HL-60 (cell line): ENCODE measurements at regions not wholly inside any gene's neighbourhood (a gene's known extent, or its start where the extent isn't known, plus 50 kb on each side); places are given as distances from the start of the nearest gene placed in this dataset.

Experiments used
- DNase-seq, 2 experiments: peaks; one replicate each; pipeline ENCODE4 v3.0.0-alpha.2; 2010 to 2020; ENCODE audit warnings: low read depth in 1 of 2, low spot score in 1 of 2
- H3K27ac ChIP-seq: fragments of 250-450 bp; sonication (Bioruptor Pico); replicated peaks from 2 replicates; pipeline ENCODE4 v1.5.1; 2020; ENCODE audit warnings: mild to moderate bottlenecking, moderate library complexity
- H3K27me3 ChIP-seq: fragments of 250-450 bp; sonication (Bioruptor Pico); 2 replicates; pipeline ENCODE4 v1.5.1; 2021; ENCODE audit warnings: mild to moderate bottlenecking, moderate library complexity; ENCODE audit not compliant: insufficient read depth, poor library complexity, severe bottlenecking
- H3K4me3 ChIP-seq: replicated peaks from 2 replicates; pipeline ENCODE4 v1.5.1; 2011; ENCODE audit warnings: mild to moderate bottlenecking, control low read depth, low read length; ENCODE audit not compliant: insufficient read depth
- CTCF ChIP-seq: IDR thresholded peaks from one replicate; pipeline ENCODE4 v1.5.1; 2011; ENCODE audit warnings: low read length, control low read depth, inconsistent platforms; ENCODE audit not compliant: insufficient read depth
- GABPA ChIP-seq: IDR thresholded peaks from 2 replicates; pipeline ENCODE4 v1.6.1; 2012; ENCODE audit warnings: low read depth
- POLR2AphosphoS5 ChIP-seq: IDR thresholded peaks from 2 replicates; pipeline ENCODE4 v1.6.1; 2012; ENCODE audit warnings: low read depth
- SPI1 ChIP-seq: IDR thresholded peaks from 2 replicates; pipeline ENCODE4 v1.6.1; 2012; ENCODE audit warnings: low read depth, mild to moderate bottlenecking, borderline replicate concordance
- TF ChIP-seq, protein P1 (sequence below): IDR thresholded peaks from 2 replicates; pipeline ENCODE4 v1.6.1; 2012; ENCODE audit warnings: low read depth; ENCODE audit not compliant: insufficient replicate concordance

DNA sequence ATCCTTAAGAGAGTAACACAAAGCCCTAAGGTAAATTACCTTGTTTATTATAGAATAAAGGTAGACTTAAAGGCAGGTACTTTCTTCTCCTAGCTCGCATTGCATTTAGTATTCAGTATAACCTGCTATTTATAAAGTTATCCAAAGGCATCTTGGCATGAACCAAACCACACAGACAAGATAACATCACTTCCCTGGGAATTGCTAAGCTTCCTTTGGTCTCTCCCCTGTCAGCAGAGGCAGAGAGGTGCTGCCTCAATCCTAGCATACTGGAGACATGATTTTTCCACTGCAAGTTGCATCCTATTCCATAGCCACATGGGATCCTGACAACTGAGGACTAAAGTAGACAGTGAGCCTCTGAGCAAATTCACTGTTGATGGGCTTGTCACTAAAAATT lies 101.7 kb upstream of the IL6 start:
- Histone ChIP-seq H3K27ac (no peak overlapping the region), H3K4me3 (no peak overlapping the region), H3K27me3 (no peaks in the 10 kb centered on the region)
- DNase-seq, result no peak
- TF ChIP-seq CTCF (no peak), POLR2AphosphoS5 (no peak), SPI1 (no peak), GABPA (no peak)
- TF ChIP-seq, protein P1, sequence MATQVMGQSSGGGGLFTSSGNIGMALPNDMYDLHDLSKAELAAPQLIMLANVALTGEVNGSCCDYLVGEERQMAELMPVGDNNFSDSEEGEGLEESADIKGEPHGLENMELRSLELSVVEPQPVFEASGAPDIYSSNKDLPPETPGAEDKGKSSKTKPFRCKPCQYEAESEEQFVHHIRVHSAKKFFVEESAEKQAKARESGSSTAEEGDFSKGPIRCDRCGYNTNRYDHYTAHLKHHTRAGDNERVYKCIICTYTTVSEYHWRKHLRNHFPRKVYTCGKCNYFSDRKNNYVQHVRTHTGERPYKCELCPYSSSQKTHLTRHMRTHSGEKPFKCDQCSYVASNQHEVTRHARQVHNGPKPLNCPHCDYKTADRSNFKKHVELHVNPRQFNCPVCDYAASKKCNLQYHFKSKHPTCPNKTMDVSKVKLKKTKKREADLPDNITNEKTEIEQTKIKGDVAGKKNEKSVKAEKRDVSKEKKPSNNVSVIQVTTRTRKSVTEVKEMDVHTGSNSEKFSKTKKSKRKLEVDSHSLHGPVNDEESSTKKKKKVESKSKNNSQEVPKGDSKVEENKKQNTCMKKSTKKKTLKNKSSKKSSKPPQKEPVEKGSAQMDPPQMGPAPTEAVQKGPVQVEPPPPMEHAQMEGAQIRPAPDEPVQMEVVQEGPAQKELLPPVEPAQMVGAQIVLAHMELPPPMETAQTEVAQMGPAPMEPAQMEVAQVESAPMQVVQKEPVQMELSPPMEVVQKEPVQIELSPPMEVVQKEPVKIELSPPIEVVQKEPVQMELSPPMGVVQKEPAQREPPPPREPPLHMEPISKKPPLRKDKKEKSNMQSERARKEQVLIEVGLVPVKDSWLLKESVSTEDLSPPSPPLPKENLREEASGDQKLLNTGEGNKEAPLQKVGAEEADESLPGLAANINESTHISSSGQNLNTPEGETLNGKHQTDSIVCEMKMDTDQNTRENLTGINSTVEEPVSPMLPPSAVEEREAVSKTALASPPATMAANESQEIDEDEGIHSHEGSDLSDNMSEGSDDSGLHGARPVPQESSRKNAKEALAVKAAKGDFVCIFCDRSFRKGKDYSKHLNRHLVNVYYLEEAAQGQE, result no peak

GRCh38 chr7:22624781-22625180 lies 102.2 kb upstream of the IL6 start:
- no peak overlapping the region for H3K27ac ChIP-seq
- no peak for DNase-seq
- TF ChIP-seq POLR2AphosphoS5, result no peak
- TF ChIP-seq, protein P1, result no peak
- TF ChIP-seq CTCF, result no peak
- no peak for TF ChIP-seq GABPA
- no peak for TF ChIP-seq SPI1
- H3K4me3 ChIP-seq, result no peak overlapping the region
- no peaks in the 10 kb centered on the region for H3K27me3 ChIP-seq

DNA sequence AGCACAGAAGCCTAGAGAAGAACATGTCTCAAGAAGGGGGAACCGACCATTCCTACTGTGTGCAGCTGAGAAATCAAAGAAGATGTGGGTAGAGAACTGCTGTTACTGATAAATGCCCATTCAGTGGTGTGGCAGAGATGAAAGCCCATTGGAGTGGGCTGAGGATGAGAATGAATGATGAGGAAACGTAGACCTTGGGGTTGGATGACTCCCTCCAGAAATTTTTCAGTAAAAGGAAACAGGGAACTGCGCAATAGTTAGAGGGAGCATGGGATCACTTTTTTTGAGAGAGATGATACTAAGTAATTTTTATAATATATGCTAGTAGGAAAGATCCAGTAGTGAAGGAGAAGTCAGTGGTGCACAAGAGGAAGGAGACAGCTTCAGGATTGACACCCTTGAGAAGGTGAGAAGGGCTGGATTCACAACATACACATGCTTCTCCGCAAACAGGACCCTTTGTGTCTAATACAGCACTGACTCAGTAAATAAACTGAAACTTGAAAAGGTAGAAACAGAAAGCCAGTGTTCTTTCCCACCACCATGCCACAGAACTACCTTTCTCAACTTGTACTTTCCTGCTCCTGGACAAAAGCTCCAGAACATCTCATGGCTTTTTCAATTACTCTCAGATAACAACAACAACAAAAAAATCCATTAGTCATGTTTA lies 104.7 kb upstream of the IL6 start:
- H3K27me3 ChIP-seq, result no peaks in the 10 kb centered on the region
- DNase-seq, result no peak
- no peak overlapping the region for H3K4me3 ChIP-seq
- TF ChIP-seq, protein P1, result no peak
- no peak for TF ChIP-seq GABPA
- TF ChIP-seq CTCF, result no peak
- no peak for TF ChIP-seq POLR2AphosphoS5
- TF ChIP-seq SPI1, result no peak
- H3K27ac ChIP-seq, result no peak overlapping the region
